Sigmoid colon (tissue), 4 donors: ENCODE measurements at regions not wholly inside any gene's neighbourhood (a gene's known extent, or its start where the extent isn't known, plus 50 kb on each side); places are given as distances from the start of the nearest gene placed in this dataset.

Experiments
- CTCF ChIP-seq, 4 experiments: fragments of 450-650 bp in 3 of 4; fragments of 200-600 bp in 1 of 4; IDR thresholded peaks; one replicate each; pipeline ENCODE4 v1.5.1; 2016 to 2019; ENCODE audit warnings: antibody characterized with exemption in 4 of 4, mild to moderate bottlenecking in 3 of 4, moderate library complexity in 2 of 4
- EP300 ChIP-seq, 4 donors: sonication (generic); formaldehyde crosslinking; IDR thresholded peaks; one replicate each; pipeline ENCODE4 v1.6.1; 2017; ENCODE audit warnings: antibody characterized with exemption in 4 of 4
- POLR2A ChIP-seq, 2 donors: fragments of 450-650 bp; IDR thresholded peaks; one replicate each; pipeline ENCODE4 v1.6.1; 2016; ENCODE audit warnings: antibody characterized with exemption in 2 of 2, mild to moderate bottlenecking in 2 of 2, moderate library complexity in 2 of 2
- POLR2AphosphoS5 ChIP-seq, 4 donors: sonication (generic); formaldehyde crosslinking; IDR thresholded peaks; one replicate each; pipeline ENCODE4 v1.6.1; 2017; ENCODE audit warnings: antibody characterized with exemption in 4 of 4

- TF ChIP-seq POLR2A (IDR thresholded peaks at IDR 0.05) (no peak), CTCF (IDR thresholded peaks at IDR 0.05) (no peak), POLR2AphosphoS5 (IDR thresholded peaks at IDR 0.05) (no peak), EP300 (IDR thresholded peaks at IDR 0.05) (no peak)
Observed at GRCh38 chr5:2378108-2378507, 373.4 kb downstream of the IRX2 start.
